GM12878 (cell line): ENCODE measurements at regions not wholly inside any gene's neighbourhood (a gene's known extent, or its start where the extent isn't known, plus 50 kb on each side); places are given as distances from the start of the nearest gene placed in this dataset.

Experiments
- CEBPB ChIP-seq, 2 experiments: fragments of 150-350 bp in 1 of 2; IDR thresholded peaks; 2 replicates each; pipeline ENCODE4 v1.6.1; 2012 to 2014; ENCODE audit warnings: low read depth in 2 of 2, low read length in 2 of 2, borderline replicate concordance in 1 of 2, inconsistent platforms in 1 of 2
- HDAC2 ChIP-seq: fragments of 200-600 bp; sonication (generic); IDR thresholded peaks from 2 replicates; pipeline ENCODE4 v1.6.1; 2017
- MEF2B ChIP-seq: fragments of 450-650 bp; IDR thresholded peaks from 2 replicates; pipeline ENCODE4 v1.6.1; 2018; ENCODE audit warnings: mild to moderate bottlenecking, moderate library complexity; ENCODE audit not compliant: partially characterized antibody, poor library complexity, severe bottlenecking
- POLR2A ChIP-seq: IDR thresholded peaks from 2 replicates; pipeline ENCODE4 v1.6.1; 2011; ENCODE audit warnings: low read depth, mild to moderate bottlenecking, low read length
- POLR2AphosphoS5 ChIP-seq: IDR thresholded peaks from 2 replicates; pipeline ENCODE4 v1.6.1; 2011; ENCODE audit warnings: mild to moderate bottlenecking, low read length, inconsistent platforms
- RAD21 ChIP-seq: IDR thresholded peaks from 2 replicates; pipeline ENCODE4 v1.6.1; 2011; ENCODE audit warnings: mild to moderate bottlenecking, low read depth, low read length, moderate library complexity; ENCODE audit not compliant: insufficient read depth
- RAD51 ChIP-seq: fragments of 450-650 bp; IDR thresholded peaks from 2 replicates; pipeline ENCODE4 v1.6.1; 2016; ENCODE audit warnings: moderate library complexity, mild to moderate bottlenecking, inconsistent platforms
- RCOR1 ChIP-seq: conservative IDR thresholded peaks from 2 replicates; pipeline ENCODE4 v1.6.1; 2012; ENCODE audit warnings: low read depth, low read length, improper control_type of control experiment
- SPI1 ChIP-seq: IDR thresholded peaks from 2 replicates; pipeline ENCODE4 v1.6.1; 2011; ENCODE audit warnings: low read depth, mild to moderate bottlenecking, low read length, moderate library complexity, borderline replicate concordance; ENCODE audit not compliant: insufficient read depth
- YY1 ChIP-seq: IDR thresholded peaks from 2 replicates; pipeline ENCODE4 v1.6.1; 2011; ENCODE audit warnings: low read depth, mild to moderate bottlenecking, low read length
- TF ChIP-seq, protein P1 (sequence below), 3 experiments: IDR thresholded peaks in 2 of 3; conservative IDR thresholded peaks in 1 of 3; 2 replicates each; pipeline ENCODE4 v1.5.1; 2011; ENCODE audit warnings: low read depth in 3 of 3, low read length in 3 of 3, mild to moderate bottlenecking in 3 of 3, control low read depth in 2 of 3, moderate library complexity in 2 of 3, inconsistent platforms in 1 of 3, mixed read lengths in 1 of 3; ENCODE audit not compliant: control insufficient read depth in 2 of 3, insufficient read depth in 1 of 3; ENCODE audit errors: extremely low read depth in 1 of 3
- TF ChIP-seq, protein P2 (sequence below): IDR thresholded peaks from 2 replicates; pipeline ENCODE4 v1.6.1; 2012; ENCODE audit warnings: mild to moderate bottlenecking, low read depth, low read length
- TF ChIP-seq, protein P3 (sequence below): IDR thresholded peaks from 2 replicates; pipeline ENCODE4 v1.6.1; 2012; ENCODE audit warnings: low read depth, low read length, improper control_type of control experiment
- TF ChIP-seq, protein P4 (sequence below): IDR thresholded peaks from 2 replicates; pipeline ENCODE4 v1.6.1; 2012; ENCODE audit warnings: low read depth, low read length, improper control_type of control experiment

DNA sequence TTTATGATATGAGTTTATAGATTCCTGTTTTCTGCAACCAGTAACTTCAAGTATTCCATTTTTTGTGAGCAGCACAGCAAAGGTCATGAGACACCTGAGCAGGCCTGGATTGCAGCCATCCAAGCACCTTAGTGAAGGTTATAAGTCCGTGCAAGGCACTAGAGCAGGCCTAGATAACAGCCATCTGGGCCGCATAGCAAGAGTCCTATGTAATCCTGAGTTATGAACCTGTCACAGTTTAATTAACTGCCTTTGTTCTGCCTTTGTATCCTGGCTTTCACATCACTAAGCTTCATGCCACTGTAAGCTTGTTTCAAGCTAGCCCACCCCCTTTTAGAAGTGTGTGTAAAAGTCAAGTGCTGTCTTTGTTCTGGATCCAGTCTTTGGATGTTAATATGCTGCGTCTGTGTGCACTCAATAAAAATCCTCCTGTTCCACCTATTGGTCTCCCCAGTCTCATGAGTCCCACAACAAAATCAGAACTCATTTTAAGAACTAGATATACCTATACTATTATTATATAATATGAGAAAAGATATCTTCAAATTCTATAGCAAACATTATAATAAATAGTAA, 556.2 kb upstream of the CHRM3 start:
- TF ChIP-seq, protein P1, sequence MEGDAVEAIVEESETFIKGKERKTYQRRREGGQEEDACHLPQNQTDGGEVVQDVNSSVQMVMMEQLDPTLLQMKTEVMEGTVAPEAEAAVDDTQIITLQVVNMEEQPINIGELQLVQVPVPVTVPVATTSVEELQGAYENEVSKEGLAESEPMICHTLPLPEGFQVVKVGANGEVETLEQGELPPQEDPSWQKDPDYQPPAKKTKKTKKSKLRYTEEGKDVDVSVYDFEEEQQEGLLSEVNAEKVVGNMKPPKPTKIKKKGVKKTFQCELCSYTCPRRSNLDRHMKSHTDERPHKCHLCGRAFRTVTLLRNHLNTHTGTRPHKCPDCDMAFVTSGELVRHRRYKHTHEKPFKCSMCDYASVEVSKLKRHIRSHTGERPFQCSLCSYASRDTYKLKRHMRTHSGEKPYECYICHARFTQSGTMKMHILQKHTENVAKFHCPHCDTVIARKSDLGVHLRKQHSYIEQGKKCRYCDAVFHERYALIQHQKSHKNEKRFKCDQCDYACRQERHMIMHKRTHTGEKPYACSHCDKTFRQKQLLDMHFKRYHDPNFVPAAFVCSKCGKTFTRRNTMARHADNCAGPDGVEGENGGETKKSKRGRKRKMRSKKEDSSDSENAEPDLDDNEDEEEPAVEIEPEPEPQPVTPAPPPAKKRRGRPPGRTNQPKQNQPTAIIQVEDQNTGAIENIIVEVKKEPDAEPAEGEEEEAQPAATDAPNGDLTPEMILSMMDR (IDR thresholded peaks at IDR 0.05 in 2 of 3, conservative IDR thresholded peaks at IDR 0.05 in 1 of 3; ENCODE audit: control insufficient read depth in 2 of 3, extremely low read depth in 1 of 3, insufficient read depth in 1 of 3, low read depth in 3 of 3, low read length in 3 of 3), result no peak
- TF ChIP-seq RAD51 (no peak), SPI1 (no peak), MEF2B (no peak), HDAC2 (no peak), RAD21 (no peak), POLR2AphosphoS5 (no peak), CEBPB (IDR thresholded peaks at IDR 0.05; ENCODE audit: borderline replicate concordance in 1 of 2, low read depth in 2 of 2, low read length in 2 of 2) (no peak), YY1 (no peak), POLR2A (no peak), RCOR1 (no peak)
- TF ChIP-seq, protein P2, sequence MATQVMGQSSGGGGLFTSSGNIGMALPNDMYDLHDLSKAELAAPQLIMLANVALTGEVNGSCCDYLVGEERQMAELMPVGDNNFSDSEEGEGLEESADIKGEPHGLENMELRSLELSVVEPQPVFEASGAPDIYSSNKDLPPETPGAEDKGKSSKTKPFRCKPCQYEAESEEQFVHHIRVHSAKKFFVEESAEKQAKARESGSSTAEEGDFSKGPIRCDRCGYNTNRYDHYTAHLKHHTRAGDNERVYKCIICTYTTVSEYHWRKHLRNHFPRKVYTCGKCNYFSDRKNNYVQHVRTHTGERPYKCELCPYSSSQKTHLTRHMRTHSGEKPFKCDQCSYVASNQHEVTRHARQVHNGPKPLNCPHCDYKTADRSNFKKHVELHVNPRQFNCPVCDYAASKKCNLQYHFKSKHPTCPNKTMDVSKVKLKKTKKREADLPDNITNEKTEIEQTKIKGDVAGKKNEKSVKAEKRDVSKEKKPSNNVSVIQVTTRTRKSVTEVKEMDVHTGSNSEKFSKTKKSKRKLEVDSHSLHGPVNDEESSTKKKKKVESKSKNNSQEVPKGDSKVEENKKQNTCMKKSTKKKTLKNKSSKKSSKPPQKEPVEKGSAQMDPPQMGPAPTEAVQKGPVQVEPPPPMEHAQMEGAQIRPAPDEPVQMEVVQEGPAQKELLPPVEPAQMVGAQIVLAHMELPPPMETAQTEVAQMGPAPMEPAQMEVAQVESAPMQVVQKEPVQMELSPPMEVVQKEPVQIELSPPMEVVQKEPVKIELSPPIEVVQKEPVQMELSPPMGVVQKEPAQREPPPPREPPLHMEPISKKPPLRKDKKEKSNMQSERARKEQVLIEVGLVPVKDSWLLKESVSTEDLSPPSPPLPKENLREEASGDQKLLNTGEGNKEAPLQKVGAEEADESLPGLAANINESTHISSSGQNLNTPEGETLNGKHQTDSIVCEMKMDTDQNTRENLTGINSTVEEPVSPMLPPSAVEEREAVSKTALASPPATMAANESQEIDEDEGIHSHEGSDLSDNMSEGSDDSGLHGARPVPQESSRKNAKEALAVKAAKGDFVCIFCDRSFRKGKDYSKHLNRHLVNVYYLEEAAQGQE, result no peak
- TF ChIP-seq, protein P3, sequence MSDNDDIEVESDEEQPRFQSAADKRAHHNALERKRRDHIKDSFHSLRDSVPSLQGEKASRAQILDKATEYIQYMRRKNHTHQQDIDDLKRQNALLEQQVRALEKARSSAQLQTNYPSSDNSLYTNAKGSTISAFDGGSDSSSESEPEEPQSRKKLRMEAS, result no peak
- TF ChIP-seq, protein P4, sequence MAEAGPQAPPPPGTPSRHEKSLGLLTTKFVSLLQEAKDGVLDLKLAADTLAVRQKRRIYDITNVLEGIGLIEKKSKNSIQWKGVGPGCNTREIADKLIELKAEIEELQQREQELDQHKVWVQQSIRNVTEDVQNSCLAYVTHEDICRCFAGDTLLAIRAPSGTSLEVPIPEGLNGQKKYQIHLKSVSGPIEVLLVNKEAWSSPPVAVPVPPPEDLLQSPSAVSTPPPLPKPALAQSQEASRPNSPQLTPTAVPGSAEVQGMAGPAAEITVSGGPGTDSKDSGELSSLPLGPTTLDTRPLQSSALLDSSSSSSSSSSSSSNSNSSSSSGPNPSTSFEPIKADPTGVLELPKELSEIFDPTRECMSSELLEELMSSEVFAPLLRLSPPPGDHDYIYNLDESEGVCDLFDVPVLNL, result no peak
